KBM-7 (cell line): ENCODE measurements at regions not wholly inside any gene's neighbourhood (a gene's known extent, or its start where the extent isn't known, plus 50 kb on each side); places are given as distances from the start of the nearest gene placed in this dataset.

ENCODE experiments used
- DNase-seq: peaks from one replicate; pipeline ENCODE4 v3.0.0-alpha.2; 2015
- in situ Hi-C: fragments of 300-500 bp; cut with MboI; formaldehyde crosslinking; loops from 2 replicates; pipeline ENCODE4 v1.14.3; 2020; ENCODE audit warnings: low sequenced_read_pairs, low pct_unique_long_range_greater_than_20kb, mixed read lengths

DNA sequence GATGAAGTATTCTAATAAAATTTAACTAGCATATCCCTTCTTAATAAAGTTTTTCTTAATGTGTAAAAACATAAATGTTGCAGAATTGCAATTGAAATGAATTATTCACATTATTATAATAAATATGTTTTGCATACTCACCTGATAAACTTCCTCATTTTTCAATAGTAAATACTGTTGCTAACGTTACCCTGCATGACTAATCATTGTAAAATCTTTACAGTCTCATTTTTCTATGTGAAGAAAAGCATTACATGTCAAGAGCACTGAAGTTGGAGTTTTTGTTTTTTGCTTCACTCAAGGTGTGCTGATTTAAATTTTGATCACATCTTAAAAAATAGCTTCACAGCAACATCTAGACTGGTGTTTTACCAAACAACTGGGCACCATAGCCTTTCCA is 157.2 kb upstream of the CDH18 start:
- DNase-seq = no peak
- in situ Hi-C loops = no loop called here

DNA sequence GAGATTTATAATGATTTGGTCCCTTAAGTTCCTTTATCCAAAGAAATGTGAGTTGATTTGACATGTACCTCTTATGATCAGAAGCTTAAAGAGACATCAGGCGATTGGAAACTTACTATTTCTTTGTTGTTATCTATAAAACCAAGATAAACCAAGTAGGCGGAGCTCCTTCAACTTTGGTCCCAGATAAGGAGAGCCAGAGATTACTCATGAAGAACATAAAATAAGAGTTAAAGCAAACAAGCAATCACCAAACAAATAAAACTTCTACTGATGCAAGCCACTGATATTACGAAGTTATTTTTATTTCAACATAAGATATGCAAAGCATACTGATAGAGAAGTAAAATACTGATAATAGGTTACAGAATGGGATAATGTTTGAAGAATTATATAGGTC is 141.5 kb upstream of the CDH18 start:
- no peak for DNase-seq
- in situ Hi-C loops = no loop called here

DNA sequence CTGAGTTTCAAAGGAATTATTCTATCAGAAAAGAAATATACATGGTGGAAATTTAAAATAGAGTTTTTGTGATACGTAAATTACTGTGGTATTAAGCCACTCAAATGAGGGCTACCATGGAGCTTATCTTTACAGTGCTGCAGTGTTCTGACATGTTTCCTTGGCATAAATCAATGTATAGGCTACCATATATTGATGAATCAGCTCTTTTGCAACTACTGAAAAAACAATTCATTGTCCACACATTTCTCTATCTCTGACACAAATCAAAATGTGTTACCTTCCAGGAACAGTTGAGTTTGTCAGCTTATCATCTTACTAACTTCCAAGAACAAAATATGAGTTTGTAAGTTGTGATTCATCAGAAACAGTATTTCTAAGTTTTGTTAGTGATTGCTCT is 140.3 kb upstream of the CDH18 start:
- in situ Hi-C loops = no loop called here
- DNase-seq = no peak

DNA sequence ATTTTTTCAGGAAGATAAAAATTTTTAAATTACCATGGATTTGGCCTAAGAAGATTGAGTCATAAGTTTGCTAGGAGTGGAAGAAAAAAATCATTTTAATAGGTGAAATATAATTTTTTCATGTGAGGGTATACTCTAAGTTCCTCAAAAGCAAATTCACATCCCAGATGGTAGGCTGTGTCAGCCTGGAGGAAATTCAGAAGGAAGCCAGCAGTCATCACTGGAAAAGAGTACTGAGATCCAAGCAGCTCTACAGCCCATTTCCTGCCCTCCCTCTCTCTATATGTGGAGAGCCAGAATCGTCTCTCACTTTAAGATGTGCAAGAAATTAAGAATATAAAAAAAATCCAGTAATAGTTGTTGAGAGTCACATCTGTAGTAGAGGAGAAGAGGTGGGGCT is 126.5 kb upstream of the CDH18 start:
- in situ Hi-C loops = no loop called here

DNA sequence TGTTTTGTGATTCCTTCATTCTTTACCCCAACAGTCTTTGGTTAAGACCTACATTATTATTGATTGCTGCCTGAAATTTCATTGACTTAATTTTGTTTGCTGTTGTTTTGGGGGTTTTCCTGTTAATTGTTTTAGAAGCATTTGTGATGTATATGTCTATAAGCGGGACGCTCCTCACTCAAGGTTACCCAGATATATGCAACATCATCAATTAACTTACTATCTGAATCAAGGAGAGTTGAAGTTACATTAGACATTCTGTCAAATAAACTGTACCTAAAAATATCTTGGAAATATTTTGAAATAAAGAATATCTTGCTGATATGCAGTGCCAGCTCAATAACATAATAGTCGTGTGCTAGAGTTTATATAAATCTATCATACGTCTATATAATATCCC is 125.9 kb upstream of the CDH18 start:
- no peak for DNase-seq
- in situ Hi-C loops = no loop called here

More for the DNA sequence above, 126.5 kb upstream of the CDH18 start:
- DNase-seq = no peak

DNA sequence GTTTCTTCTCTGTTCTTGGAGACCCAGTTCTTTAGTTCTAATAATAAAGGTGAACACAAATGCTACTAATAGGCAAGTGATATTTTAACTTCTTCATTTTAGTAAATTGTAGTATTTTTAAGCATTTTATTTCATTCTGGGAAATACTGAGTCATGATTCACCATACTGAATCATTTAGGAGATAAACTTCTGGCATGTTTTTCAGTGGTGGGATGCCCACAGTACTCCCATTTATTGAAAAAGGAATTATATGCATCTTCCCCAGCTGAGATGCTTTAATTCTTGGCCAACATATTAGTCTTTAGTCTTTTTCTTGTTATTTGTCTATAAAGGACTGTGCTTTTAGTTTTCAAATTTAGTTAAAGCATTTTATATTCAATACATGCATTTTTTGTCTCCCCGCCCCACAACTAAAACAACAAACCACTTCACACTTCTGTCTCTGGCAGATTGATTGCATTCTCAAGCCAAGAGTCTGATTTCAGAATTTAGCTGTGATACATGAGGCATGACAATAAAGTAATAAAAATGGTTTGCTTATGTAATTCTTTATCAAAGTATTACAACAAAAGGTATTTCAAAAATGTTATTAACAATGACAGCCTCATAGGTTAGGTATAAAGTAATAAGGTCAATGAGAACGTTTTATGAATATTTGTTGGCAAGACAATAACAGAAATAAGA is 125.2 kb upstream of the CDH18 start:
- no peak for DNase-seq
- in situ Hi-C loops = no loop called here

DNA sequence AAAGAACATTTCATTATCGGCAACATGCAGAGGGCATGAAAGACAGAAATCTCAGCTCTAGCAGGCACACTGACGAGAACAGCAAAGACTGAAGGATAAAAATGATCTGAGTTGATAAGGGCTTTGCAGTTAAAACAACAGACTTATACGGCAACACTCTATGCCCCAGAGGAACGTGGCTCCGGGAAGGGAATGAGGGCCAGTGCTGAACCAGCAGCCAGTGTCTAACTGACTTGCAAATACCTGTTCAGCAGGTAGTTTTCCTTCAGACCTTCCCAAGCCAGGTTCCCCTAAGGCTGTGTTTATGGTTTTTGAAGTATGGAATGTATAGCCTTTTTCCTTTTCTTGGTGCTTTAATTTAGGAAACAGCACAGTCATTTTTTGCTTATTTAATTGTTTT is 121.3 kb upstream of the CDH18 start:
- DNase-seq = no peak
- in situ Hi-C loops = no loop called here

DNA sequence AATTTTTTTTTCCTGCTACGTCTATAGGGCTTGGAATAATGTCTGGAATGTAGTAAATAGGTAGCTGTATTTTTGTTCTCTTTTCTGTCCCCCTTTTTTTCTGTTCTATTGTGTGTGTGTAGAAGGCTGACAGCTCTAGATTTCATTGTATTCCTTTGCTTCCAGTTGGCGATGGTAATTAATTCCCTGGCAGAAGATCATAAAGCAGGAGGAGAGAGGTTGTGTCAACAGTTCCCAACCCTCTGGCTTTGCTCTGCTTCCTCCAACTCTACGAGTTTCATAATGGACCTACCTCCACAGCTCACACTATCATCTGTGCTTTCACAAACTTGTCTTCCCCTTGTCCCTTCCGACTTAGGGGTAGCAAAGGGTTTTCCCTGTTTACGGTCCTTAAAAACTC is 117.9 kb upstream of the CDH18 start:
- in situ Hi-C loops = no loop called here
- no peak for DNase-seq

DNA sequence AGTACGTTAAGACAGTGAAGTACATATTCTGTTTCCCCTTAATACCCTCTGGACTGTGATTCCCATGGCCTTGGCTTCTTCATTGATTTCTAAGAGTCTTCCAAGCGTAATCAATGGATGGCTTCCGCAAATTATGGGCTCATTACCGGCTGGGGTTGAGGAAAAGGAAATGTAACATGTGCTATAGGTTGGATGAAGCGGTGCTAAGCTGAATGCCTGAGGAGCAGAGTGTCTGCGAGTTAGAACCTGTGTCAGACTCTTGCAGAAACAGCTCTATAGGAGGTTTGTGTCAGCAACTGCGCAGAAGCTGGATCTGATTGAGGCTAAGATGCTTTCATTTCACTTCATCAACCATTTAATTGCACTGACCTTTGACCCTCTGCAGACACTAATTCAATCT is 114.3 kb upstream of the CDH18 start:
- DNase-seq = no peak
- in situ Hi-C loops = no loop called here

DNA sequence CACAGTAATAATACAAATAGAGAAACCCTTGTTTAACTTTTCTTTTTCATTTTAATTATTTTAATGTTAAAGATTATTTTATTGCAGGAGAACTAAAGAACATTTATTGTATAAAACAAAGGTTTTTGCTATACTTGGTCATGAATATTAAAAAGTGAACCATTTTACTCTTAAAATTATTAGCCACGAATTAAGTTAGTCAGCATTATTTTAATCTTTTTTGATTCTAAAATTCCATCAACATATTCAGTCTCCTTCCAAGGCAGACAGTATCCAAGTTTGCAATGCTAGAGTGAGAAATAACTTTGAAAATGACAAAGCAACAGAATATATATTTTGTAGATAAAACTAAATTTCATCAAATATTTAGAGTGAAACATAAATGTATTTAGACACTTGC is 110.7 kb upstream of the CDH18 start:
- in situ Hi-C loops = no loop called here
- DNase-seq = no peak

DNA sequence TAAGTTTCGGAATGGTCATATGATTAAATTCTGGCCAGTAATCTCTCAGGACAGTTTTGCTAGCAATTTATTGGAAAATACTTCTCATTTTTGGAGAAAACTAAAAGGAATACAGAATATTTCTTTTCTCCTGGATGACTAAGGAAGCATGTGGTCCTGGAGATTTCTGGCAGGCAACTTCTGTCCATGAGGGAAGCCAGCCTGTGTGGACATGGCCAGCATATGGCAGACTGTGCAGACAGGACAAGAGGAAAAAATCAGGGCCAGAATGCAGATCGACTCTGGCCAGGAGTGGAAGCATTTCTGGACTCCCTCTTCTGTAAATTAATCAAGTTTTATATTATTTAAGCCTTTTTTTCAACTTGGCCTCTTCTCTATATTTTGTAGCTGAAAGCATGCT is 100.4 kb upstream of the CDH18 start:
- in situ Hi-C loops = no loop called here
- no peak for DNase-seq

DNA sequence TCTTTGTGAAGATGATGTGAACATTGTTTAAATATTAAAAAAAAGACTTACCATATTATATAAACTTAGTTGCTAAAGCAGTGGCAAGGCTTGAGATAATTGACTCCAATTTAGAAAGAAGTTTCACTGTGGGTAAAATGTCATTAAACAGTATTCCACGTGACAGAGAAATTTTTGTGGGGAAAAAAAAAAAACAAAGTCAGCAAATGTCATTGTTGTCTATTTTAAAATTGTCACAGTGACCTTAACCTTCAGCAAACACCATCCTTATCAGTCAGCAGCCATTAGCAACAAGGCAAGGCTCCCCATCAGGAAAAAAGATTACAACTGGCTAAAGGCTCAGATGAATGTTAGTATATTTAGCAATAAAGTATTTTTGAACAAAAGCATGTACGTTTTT is 99.3 kb upstream of the CDH18 start:
- in situ Hi-C loops = no loop called here
- no peak for DNase-seq

DNA sequence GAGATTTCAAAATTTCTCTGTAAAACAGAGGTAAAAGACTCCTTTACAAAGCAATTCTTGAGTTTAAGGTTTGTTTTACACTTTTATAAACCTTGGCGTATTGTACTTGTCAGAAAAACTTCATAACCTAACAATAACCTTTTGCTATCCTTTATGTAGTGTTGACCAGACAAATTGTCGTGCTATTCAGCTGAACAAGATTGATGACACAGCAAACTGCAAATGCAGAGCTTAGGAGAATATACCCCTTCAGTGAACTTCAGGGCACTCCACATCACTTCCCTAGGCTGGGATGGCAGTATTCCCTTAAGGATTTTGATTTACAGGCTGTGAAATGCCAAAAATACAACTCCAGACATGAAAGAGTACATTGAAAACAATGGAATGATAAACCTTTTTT is 89.2 kb upstream of the CDH18 start:
- in situ Hi-C loops = no loop called here
- no peak for DNase-seq

DNA sequence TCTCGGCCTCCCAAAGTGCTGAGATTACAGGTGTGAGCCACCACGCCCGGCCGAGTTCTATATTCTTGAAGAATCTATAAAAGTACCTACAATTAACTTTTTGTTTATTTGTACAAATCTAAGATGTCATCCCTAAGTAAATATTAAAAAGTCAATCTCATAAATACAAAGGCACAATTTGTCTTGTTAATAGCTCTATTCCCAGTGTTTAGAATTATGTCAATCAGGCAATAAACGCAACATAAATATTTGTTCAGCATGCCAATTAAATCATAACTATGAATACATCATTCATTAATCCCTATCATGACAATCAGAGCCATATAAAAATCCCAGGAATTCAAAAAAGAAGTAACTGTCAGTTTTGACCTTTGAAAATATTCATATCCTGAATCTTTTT is 68.9 kb upstream of the CDH18 start:
- no peak for DNase-seq
- in situ Hi-C loops = no loop called here

DNA sequence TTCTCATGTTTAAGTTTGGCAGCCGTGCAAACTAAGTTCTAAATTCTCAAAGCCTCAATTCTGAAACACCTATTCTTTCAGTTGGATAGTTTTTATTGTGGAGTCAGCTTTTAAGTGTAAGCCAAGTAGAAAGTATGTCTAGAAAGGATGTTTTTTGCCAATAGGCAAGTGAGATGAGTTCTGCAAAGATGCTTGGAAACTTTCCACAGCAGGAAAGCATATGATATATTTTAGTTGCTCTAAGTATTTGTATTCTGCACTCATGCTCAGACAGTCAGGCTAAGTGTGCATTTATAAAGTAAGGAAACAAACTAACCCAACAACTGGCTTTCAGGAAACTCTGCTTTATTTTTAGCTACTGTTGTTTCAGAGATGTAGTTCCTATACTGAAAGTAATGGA is 67.3 kb upstream of the CDH18 start:
- in situ Hi-C loops = no loop called here

DNA sequence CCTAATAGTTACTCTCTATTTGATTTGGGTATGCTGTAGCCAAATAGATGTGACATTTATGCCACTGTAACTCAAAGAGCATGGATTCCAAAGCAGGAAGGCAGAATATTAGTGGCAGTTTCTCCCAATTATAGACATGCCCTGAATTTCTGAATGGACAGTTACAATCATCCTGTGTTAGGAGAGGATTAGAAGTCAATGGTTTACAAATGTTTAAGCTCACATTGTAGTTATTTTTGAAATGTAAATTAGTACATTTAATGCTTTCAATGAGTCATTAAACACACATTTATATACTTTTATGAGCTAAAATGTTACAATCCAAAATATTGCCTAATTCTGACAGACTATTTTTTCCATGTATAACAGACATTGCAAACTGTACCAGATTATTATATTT is 62.3 kb upstream of the CDH18 start:
- no peak for DNase-seq
- in situ Hi-C loops = no loop called here

More for the DNA sequence above, 67.3 kb upstream of the CDH18 start:
- no peak for DNase-seq

DNA sequence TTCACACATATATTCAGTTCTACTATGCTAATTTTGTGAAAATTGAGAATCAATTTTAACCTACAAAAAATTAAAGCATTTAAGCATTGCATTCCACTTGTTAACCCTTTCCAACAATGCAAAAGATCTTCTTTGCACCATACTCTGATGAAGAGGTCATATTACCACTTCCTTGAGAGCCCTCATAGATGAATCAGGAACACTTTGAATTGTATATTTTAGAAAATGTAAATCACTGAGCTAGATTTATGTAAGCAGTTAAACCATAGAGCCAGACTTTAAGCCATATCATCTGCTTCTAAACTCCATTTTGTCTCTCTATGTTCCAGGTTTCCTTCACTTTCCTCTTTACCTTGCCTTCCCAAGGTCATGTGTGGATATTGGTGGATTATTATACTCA is 56.5 kb upstream of the CDH18 start:
- in situ Hi-C loops = no loop called here
- no peak for DNase-seq

DNA sequence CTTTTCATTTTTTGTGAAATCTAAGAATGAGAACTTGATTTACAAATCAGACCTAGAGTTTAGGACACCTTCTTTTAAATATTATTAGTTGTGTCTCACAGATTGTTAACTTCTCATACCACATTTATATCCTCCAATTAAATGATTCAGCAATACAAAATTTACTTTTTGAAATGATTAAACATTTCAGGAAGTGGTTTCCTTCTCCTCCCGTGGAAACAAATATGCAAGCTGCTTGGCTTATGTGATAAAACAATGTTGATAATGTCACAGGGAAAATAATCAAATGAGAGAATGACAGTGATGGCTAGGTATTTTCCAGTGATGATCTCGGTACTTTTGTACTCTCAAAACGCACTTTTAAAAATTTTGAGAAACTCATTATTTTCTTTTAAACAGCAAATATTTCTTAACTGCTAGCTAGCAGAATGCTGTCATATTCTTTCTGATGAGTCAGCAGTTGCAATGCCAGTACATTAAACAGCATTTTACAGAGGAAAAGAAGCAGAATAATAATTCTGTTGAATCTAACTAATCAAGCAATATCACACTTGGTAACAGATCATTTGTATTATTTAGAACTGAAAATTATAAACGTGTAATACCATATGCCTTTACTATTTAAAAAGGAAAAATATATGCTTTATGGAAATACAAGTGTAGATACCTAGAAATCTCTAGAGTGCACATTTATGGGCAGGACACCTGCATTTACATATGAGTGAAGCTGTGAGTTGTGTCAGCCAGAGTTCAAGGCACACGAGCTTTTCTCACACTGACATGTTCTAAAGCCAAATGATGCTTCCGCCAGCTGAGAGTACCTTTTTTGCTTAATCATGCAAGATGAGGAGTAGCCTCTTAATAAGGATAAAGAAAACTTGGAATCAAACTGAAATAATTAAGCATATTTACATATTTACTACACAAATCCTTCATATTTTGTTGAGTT is 53.6 kb upstream of the CDH18 start:
- in situ Hi-C loops = no loop called here
- no peak for DNase-seq

DNA sequence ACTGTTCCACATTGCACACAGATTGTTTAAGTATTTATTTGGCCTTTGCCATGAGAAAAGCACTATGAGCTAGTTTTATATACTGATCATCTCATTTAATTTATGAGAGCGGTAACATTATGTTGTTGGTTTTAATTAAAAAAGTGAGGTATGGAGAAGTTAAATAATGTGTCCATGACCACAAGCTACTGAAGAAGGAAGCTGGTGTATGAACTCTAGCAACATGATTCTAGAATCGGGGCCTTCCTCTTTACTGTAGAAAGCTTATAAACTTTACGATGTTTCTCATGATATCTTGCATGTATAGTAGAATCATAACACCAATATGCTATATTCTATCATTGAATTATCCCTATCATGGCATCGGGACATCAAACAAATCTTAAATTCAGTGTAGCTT is 52.9 kb upstream of the CDH18 start:
- in situ Hi-C loops = no loop called here
- no peak for DNase-seq
